ENCODE measurements at regions not wholly inside any gene's neighbourhood (a gene's known extent, or its start where the extent isn't known, plus 50 kb on each side); places are given as distances from the start of the nearest gene placed in this dataset.

- TF ChIP-seq POLR2A (IDR thresholded peaks at IDR 0.05) (no peak), CTCF (IDR thresholded peaks at IDR 0.05) (no peak), POLR2AphosphoS5 (IDR thresholded peaks at IDR 0.05) (no peak)
Measured at GRCh38 chr7:69360913-69361312, 237.4 kb upstream of the AUTS2 start.
